ENCODE measurements at regions not wholly inside any gene's neighbourhood (a gene's known extent, or its start where the extent isn't known, plus 50 kb on each side); places are given as distances from the start of the nearest gene placed in this dataset.

GRCh38 chr5:102624405-102624804 is 125.6 kb upstream of the SLCO6A1 start:
- TF ChIP-seq CTCF (conservative IDR thresholded peaks at IDR 0.05; ENCODE audit: low read length) (no peak), EZH2phosphoT487 (IDR thresholded peaks at IDR 0.05; ENCODE audit: borderline replicate concordance, low read depth, low read length) (no peak)

Data from OCI-LY7 (cell line).